ENCODE measurements at regions not wholly inside any gene's neighbourhood (a gene's known extent, or its start where the extent isn't known, plus 50 kb on each side); places are given as distances from the start of the nearest gene placed in this dataset.

GRCh38 chr4:37748485-37748884, 62.3 kb upstream of the RELL1 start:
- H3K27me3 ChIP-seq (ENCODE audit: insufficient read depth): no peaks in the 10 kb centered on the region
- no peak overlapping the region for H3K4me3 Mint-ChIP-seq
- no peaks in the 10 kb centered on the region for H3F3A ChIP-seq (replicated peaks; ENCODE audit: low read depth)
- no peak overlapping the region for H3K4me2 ChIP-seq
- no peak for ATAC-seq
- H3K79me2 ChIP-seq (replicated peaks; ENCODE audit: insufficient read depth): no peaks in the 10 kb centered on the region
- peaks cover 6% of the 10 kb centered on the region for H3K9me3 Mint-ChIP-seq
- TF ChIP-seq REST (IDR thresholded peaks at IDR 0.05; ENCODE audit: unreplicated experiment): no peak
- no peak for TF ChIP-seq JUNB (IDR thresholded peaks at IDR 0.05; ENCODE audit: unreplicated experiment)
- no peak for TF ChIP-seq ZNF462 (CRISPR knock-in tag; IDR thresholded peaks at IDR 0.05)
- no peak overlapping the region for H3K27ac Mint-ChIP-seq
- H3K36me3 ChIP-seq (ENCODE audit: insufficient read depth): no peaks in the 10 kb centered on the region
- no peaks in the 10 kb centered on the region for H3K36me3 Mint-ChIP-seq (ENCODE audit: low read depth)
- H3K4me1 Mint-ChIP-seq: no peaks in the 10 kb centered on the region
- no peak overlapping the region for H2AFZ ChIP-seq
- DNase-seq (ENCODE audit: low spot score): no peak
- no peaks in the 10 kb centered on the region for H3K4me1 ChIP-seq (ENCODE audit: insufficient read depth)
- H3K9me2 ChIP-seq (ENCODE audit: insufficient read depth): no peaks in the 10 kb centered on the region
- peaks cover 8% of the 10 kb centered on the region for H3K27me3 Mint-ChIP-seq (ENCODE audit: insufficient read depth, low read depth, poor library complexity)
- H4K20me1 ChIP-seq (replicated peaks; ENCODE audit: insufficient read depth): no peaks in the 10 kb centered on the region
- H3K27ac ChIP-seq (ENCODE audit: low read depth): no peak overlapping the region
- H3K4me3 ChIP-seq: no peak overlapping the region

Data from GM23338 (cell line).